Choroid plexus epithelial cell (primary cell): ENCODE measurements at regions not wholly inside any gene's neighbourhood (a gene's known extent, or its start where the extent isn't known, plus 50 kb on each side); places are given as distances from the start of the nearest gene placed in this dataset.
A peak's percentile ranks its signal among the peaks of the same experiment; 100 is the strongest.

Experiments used
- DNase-seq: peaks from one replicate; pipeline ENCODE4 v3.0.0-alpha.2; 2010; ENCODE audit warnings: low read depth
- H3K4me3 ChIP-seq: 2 replicates; pipeline ENCODE4 v1.5.1; 2011; ENCODE audit warnings: low read depth, mild to moderate bottlenecking, control low read depth, low read length, moderate library complexity
- CTCF ChIP-seq: conservative IDR thresholded peaks from 2 replicates; pipeline ENCODE4 v1.5.1; 2011; ENCODE audit warnings: low read depth, mild to moderate bottlenecking, control low read depth, inconsistent platforms, low read length, moderate library complexity

- DNase-seq = no peak
- H3K4me3 ChIP-seq = no peak overlapping the region
- TF ChIP-seq CTCF = no peak
Observed at GRCh38 chr2:215845839-215846586, 167.3 kb downstream of the MREG start.

- no peak overlapping the region for H3K4me3 ChIP-seq
- no peak for TF ChIP-seq CTCF
- peak; percentile 78 for DNase-seq
Observed at GRCh38 chr2:215843579-215843978, 169.8 kb downstream of the MREG start.

GRCh38 chr2:215841175-215841816 lies 172.1 kb downstream of the MREG start:
- no peak for TF ChIP-seq CTCF
- DNase-seq = peak; percentile 69
- H3K4me3 ChIP-seq = no peak overlapping the region

- DNase-seq = no peak
- no peak overlapping the region for H3K4me3 ChIP-seq
- TF ChIP-seq CTCF = no peak
Observed at GRCh38 chr2:215839816-215840215, 173.5 kb downstream of the MREG start.

GRCh38 chr2:215839309-215839708 lies 174.0 kb downstream of the MREG start:
- H3K4me3 ChIP-seq = no peak overlapping the region
- no peak for TF ChIP-seq CTCF
- DNase-seq = no peak

- DNase-seq = no peak
- no peak for TF ChIP-seq CTCF
- H3K4me3 ChIP-seq = no peak overlapping the region
Observed at GRCh38 chr2:215836881-215837280, 176.5 kb downstream of the MREG start.

- no peak for TF ChIP-seq CTCF
- H3K4me3 ChIP-seq = no peak overlapping the region
- no peak for DNase-seq
Observed at GRCh38 chr2:215835657-215836056, 177.7 kb downstream of the MREG start.
